Karpas-422 (cell line): ENCODE measurements at regions not wholly inside any gene's neighbourhood (a gene's known extent, or its start where the extent isn't known, plus 50 kb on each side); places are given as distances from the start of the nearest gene placed in this dataset.

Source experiments
- DNase-seq: peaks from one replicate; pipeline ENCODE4 v3.0.0-alpha.2; 2015
- H2AFZ ChIP-seq: fragments of 200-600 bp; sonication (generic); 2 replicates; pipeline ENCODE4 v1.6.1; 2014; ENCODE audit warnings: antibody characterized with exemption, low read length, mixed read lengths
- H3K27ac ChIP-seq: fragments of 200-600 bp; sonication (generic); 2 replicates; pipeline ENCODE4 v1.5.1; 2014; ENCODE audit warnings: mild to moderate bottlenecking, low read length, moderate library complexity
- H3K27me3 ChIP-seq: fragments of 200-600 bp; sonication (generic); 2 replicates; pipeline ENCODE4 v1.6.1; 2014; ENCODE audit warnings: low read length, mixed read lengths
- H3K36me3 ChIP-seq: fragments of 200-600 bp; sonication (generic); 2 replicates; pipeline ENCODE4 v1.6.1; 2014; ENCODE audit warnings: low read length, mixed read lengths; ENCODE audit not compliant: insufficient read depth
- H3K4me1 ChIP-seq: fragments of 200-600 bp; sonication (generic); 2 replicates; pipeline ENCODE4 v1.6.1; 2014; ENCODE audit warnings: mild to moderate bottlenecking, low read length, mixed read lengths
- H3K4me2 ChIP-seq: fragments of 200-600 bp; sonication (generic); 2 replicates; pipeline ENCODE4 v1.6.1; 2014; ENCODE audit warnings: low read length, low read depth, mild to moderate bottlenecking; ENCODE audit not compliant: poor library complexity, severe bottlenecking
- H3K4me3 ChIP-seq: fragments of 200-600 bp; sonication (generic); 2 replicates; pipeline ENCODE4 v1.5.1; 2014; ENCODE audit warnings: mild to moderate bottlenecking, antibody characterized with exemption, low read length, mixed read lengths
- H3K79me2 ChIP-seq: fragments of 200-600 bp; sonication (generic); 2 replicates; pipeline ENCODE4 v1.6.1; 2014; ENCODE audit warnings: mild to moderate bottlenecking, low read length, mixed read lengths
- H3K9ac ChIP-seq: fragments of 200-600 bp; sonication (generic); 2 replicates; pipeline ENCODE4 v1.6.0; 2014; ENCODE audit warnings: low read length
- H3K9me2 ChIP-seq: fragments of 200-600 bp; sonication (generic), shearing (Covaris generic); replicated peaks from 2 replicates; pipeline ENCODE4 v1.6.0; 2014; ENCODE audit warnings: mild to moderate bottlenecking, low read length, moderate library complexity; ENCODE audit not compliant: insufficient read depth
- H3K9me3 ChIP-seq: fragments of 300-700, 200-600 bp; sonication (generic); 2 replicates; pipeline ENCODE4 v1.6.1; 2014; ENCODE audit warnings: low read length, mixed read lengths
- H4K20me1 ChIP-seq: fragments of 200-600 bp; sonication (generic); 2 replicates; pipeline ENCODE4 v1.6.1; 2014; ENCODE audit warnings: mild to moderate bottlenecking, antibody characterized with exemption, low read length, low read depth; ENCODE audit not compliant: insufficient read depth

DNA sequence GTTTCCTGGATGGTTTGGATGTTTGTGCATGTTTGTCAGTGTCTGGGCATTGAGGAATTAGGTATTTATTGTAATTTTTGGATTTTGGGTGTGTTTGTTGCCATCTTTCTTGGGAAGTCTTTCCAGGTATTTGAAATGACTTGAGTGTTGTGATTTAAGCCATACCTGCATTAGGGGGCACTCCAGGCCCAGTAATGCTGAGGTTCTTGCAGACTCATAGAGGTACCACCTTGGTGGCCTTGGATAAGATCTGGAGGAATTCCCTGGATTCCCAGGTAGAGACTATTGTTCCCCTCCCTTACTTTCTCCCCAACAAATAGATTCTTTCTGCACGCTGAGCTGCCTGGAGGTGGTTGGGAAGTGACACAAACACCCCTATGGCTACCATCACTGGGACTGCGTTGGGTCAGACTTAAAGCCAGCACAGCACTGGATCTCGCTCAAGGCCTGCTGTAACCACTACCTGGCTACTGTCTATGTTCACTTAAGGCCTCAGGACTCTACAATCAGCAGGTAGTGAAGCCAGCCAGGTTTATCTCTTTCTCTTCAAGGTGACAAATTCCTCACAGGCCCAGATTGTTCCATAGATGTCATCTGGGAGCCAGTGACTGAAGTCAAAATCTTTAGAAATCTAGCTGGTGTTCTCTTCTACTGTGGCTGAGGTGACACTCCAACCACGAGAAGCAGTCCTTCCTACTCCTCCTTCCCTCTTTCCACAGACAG is 643.6 kb downstream of the PDHA2 start:
- no peak overlapping the region for H3K4me3 ChIP-seq
- H3K9me3 ChIP-seq, result peaks cover 18% of the 10 kb centered on the region
- H3K79me2 ChIP-seq, result no peaks in the 10 kb centered on the region
- no peak overlapping the region for H3K4me2 ChIP-seq
- H4K20me1 ChIP-seq, result no peaks in the 10 kb centered on the region
- no peak overlapping the region for H3K27ac ChIP-seq
- H3K27me3 ChIP-seq, result no peaks in the 10 kb centered on the region
- no peaks in the 10 kb centered on the region for H3K4me1 ChIP-seq
- DNase-seq, result no peak
- H2AFZ ChIP-seq, result no peak overlapping the region
- H3K36me3 ChIP-seq, result no peaks in the 10 kb centered on the region
- H3K9me2 ChIP-seq, result no peaks in the 10 kb centered on the region
- H3K9ac ChIP-seq, result no peak overlapping the region

DNA sequence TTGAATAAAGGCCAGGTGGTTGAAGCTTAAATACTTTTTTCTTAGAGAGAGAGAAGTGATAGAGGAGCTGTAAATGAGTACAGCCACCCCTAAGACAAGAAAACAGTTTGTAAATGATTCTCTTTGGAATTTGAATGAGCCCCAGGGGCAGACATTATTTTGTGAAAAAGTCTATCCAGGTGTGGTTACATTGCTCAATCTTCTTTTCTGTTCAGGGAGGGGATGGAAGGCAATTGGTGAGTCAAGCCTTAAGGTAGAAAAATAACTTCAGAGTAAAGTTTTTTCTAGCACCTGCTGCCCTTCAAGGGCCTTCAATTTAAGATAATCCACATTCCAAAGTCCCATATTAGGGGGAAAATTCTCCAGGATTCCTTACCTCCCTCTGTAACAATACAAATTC is 646.7 kb downstream of the PDHA2 start:
- DNase-seq, result no peak
- Histone ChIP-seq H3K4me2 (no peak overlapping the region), H2AFZ (no peak overlapping the region), H3K9ac (no peak overlapping the region), H3K4me1 (no peaks in the 10 kb centered on the region), H3K9me3 (peaks cover 19% of the 10 kb centered on the region), H3K9me2 (no peaks in the 10 kb centered on the region), H3K36me3 (no peaks in the 10 kb centered on the region), H3K4me3 (no peak overlapping the region), H4K20me1 (no peaks in the 10 kb centered on the region), H3K27me3 (no peaks in the 10 kb centered on the region), H3K79me2 (no peaks in the 10 kb centered on the region), H3K27ac (no peak overlapping the region)

DNA sequence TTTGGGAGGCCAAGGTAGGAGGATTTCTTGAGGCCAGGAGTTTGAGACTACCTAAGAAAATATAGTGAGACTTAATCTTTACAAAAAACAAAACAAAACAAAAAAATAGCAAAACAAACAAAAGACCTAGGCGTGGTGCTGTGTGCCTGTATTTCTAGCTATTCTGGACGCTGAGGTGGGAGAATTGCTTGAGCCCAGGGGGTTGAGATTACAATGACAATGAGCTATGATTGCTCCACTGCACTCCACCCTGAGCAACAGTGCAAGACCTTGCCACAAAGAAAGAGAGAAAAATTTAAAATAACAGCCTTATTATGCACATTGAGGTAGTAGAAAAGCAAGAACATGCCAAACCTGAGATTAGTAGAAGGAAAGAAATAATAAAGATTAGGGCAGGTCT is 657.7 kb downstream of the PDHA2 start:
- no peak overlapping the region for H3K27ac ChIP-seq

DNA sequence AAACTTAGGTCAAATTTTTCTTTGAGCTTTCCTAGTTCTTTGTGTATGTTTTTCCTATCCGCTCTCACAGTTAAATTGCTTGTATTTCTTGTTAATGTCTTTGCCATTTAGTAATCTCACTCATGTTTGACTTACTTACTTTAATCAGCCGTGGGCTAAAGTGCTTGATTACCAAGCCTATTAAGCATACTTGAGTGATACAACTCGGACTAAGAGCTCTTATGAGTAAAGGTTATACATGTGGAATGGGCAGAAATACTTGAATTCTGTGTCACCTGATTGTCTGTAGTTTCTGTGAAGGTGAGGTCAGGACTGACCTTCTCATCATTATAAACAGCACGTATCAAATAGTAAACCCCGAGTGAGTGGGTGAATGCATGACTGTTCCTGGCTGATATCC is 664.5 kb downstream of the PDHA2 start:
- H3K9me2 ChIP-seq, result no peaks in the 10 kb centered on the region
- no peaks in the 10 kb centered on the region for H4K20me1 ChIP-seq
- no peak overlapping the region for H3K4me3 ChIP-seq
- H3K27me3 ChIP-seq, result no peaks in the 10 kb centered on the region
- no peak overlapping the region for H2AFZ ChIP-seq
- DNase-seq, result no peak
- H3K79me2 ChIP-seq, result no peaks in the 10 kb centered on the region
- no peaks in the 10 kb centered on the region for H3K36me3 ChIP-seq
- no peak overlapping the region for H3K4me2 ChIP-seq
- no peaks in the 10 kb centered on the region for H3K4me1 ChIP-seq
- no peak overlapping the region for H3K9ac ChIP-seq
- no peak overlapping the region for H3K27ac ChIP-seq
- peaks cover 30% of the 10 kb centered on the region for H3K9me3 ChIP-seq

More for the DNA sequence above, 657.7 kb downstream of the PDHA2 start:
- no peaks in the 10 kb centered on the region for H3K9me2 ChIP-seq
- H3K4me3 ChIP-seq, result no peak overlapping the region
- no peak for DNase-seq
- H3K4me1 ChIP-seq, result no peaks in the 10 kb centered on the region
- H3K36me3 ChIP-seq, result no peaks in the 10 kb centered on the region
- no peaks in the 10 kb centered on the region for H3K79me2 ChIP-seq
- no peaks in the 10 kb centered on the region for H3K27me3 ChIP-seq
- H3K9me3 ChIP-seq, result peaks cover 17% of the 10 kb centered on the region
- H4K20me1 ChIP-seq, result no peaks in the 10 kb centered on the region
- H3K9ac ChIP-seq, result no peak overlapping the region
- H2AFZ ChIP-seq, result no peak overlapping the region
- H3K4me2 ChIP-seq, result no peak overlapping the region

DNA sequence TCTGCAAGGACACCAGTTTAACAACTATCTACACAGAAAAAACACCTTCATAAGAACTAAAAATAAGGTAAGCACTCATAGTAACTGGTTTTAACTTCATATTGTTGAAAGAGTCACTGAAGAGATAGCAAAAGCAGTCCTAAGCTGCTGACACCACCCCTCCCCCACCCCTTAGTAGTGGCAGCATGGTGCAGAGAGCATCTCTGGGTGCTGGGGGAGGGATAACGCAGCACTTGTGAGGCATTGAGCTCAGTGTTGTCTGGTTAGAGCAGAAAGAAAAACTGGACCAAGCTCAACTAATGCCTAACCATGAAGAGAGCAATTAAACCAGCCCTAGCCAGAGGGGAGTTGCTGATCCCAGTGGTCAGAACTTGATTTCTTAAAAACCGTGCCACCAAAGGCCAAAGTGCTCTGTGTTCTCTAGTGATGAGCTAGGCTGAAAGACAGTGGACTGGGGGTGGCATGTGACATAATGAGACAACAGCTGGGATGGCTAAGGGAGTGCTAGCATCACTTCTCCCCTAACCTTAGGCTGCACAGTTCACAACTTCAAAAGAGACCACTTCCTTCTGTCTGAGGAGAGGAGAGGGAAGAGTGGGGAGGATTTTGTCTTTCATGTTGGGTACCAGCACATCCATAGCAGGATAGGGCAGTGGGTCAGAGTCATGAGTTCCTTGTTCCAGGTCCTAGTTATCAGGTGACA is 669.3 kb downstream of the PDHA2 start:
- Histone ChIP-seq H3K36me3 (no peaks in the 10 kb centered on the region), H3K9me3 (peaks cover 26% of the 10 kb centered on the region), H3K4me3 (no peak overlapping the region), H3K27ac (no peak overlapping the region), H2AFZ (no peak overlapping the region), H3K79me2 (no peaks in the 10 kb centered on the region), H3K4me1 (no peaks in the 10 kb centered on the region), H3K4me2 (no peak overlapping the region), H3K9ac (no peak overlapping the region), H4K20me1 (no peaks in the 10 kb centered on the region), H3K9me2 (no peaks in the 10 kb centered on the region), H3K27me3 (no peaks in the 10 kb centered on the region)
- DNase-seq, result no peak

DNA sequence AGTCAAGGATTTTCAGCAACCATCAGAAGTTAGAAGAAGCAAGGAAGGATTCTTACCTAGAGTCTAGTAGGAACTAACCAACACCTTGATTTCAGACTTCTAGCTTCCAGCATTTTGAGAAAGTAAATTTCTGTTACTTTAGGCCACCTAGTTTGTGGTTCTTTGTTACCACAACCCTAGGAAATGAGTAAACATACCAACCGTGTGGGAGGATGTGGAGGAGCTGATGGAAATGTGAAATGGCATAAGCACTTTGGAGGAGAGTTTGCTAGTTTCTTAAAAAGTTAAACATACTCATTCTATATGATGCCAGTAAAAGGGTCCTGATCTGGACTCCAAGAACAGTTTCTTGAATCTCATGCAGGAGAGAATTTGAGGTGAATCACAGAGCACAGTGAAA is 679.4 kb downstream of the PDHA2 start:
- H3K4me2 ChIP-seq, result no peak overlapping the region
- no peak overlapping the region for H2AFZ ChIP-seq
- peaks cover 14% of the 10 kb centered on the region for H3K9me3 ChIP-seq
- DNase-seq, result no peak
- H3K79me2 ChIP-seq, result no peaks in the 10 kb centered on the region
- no peaks in the 10 kb centered on the region for H4K20me1 ChIP-seq
- no peak overlapping the region for H3K9ac ChIP-seq
- H3K4me3 ChIP-seq, result no peak overlapping the region
- H3K36me3 ChIP-seq, result no peaks in the 10 kb centered on the region
- no peaks in the 10 kb centered on the region for H3K4me1 ChIP-seq
- H3K27me3 ChIP-seq, result no peaks in the 10 kb centered on the region
- no peaks in the 10 kb centered on the region for H3K9me2 ChIP-seq
- no peak overlapping the region for H3K27ac ChIP-seq

DNA sequence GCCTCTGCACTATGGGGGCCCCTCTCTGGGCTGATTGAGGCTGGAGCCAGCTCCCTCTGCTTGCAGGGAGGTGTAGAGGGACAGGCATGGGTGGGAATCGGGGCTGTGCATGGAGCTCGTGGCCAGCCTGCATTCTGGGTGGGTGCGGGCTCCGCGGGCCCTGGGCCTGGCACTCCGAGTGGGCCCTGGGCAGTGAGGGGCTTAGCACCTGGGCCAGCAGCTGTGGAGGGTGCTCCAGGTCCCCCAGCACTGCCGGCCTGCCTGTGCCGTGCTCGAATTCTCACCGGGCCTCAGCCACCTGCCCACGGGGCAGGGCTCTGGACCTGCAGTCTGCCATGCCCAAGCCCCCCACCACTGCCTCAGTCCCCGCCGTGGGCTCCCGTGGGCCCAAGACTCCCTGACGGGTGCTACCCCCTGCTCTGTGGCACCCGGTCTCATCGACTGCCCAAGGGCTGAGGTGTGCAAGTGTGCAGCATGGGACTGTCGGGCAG is 681.2 kb downstream of the PDHA2 start:
- Histone ChIP-seq H3K4me3 (no peak overlapping the region), H3K4me1 (no peaks in the 10 kb centered on the region)

DNA sequence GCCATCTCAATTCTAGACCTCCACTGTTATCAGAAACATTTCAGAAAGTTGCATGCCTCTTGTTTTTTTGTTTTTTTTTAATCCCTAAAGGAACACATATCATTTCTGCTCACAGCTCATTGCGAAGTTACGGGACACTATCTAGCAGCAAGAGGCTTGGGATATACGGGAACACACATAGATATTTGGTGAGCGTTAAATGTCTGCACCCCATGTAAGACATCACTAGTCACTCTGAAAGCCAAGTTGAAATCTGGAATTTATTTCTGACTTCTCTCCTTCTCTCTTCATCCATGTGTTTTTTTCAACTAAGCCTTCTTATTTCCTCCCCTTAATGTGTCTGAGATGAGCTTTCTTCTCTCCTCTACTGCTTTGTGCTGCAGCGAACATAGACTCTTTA is 683.7 kb downstream of the PDHA2 start:
- H3K9me3 ChIP-seq, result peaks cover 12% of the 10 kb centered on the region
- H3K4me1 ChIP-seq, result no peaks in the 10 kb centered on the region
- no peak overlapping the region for H3K4me2 ChIP-seq
- no peaks in the 10 kb centered on the region for H3K79me2 ChIP-seq
- no peaks in the 10 kb centered on the region for H4K20me1 ChIP-seq
- H3K9ac ChIP-seq, result no peak overlapping the region
- H2AFZ ChIP-seq, result no peak overlapping the region
- H3K36me3 ChIP-seq, result no peaks in the 10 kb centered on the region
- DNase-seq, result no peak
- no peak overlapping the region for H3K4me3 ChIP-seq
- no peak overlapping the region for H3K27ac ChIP-seq
- H3K27me3 ChIP-seq, result no peaks in the 10 kb centered on the region
- no peaks in the 10 kb centered on the region for H3K9me2 ChIP-seq

More for the DNA sequence above, 681.2 kb downstream of the PDHA2 start:
- no peak for DNase-seq
- Histone ChIP-seq H3K27me3 (no peaks in the 10 kb centered on the region), H3K4me2 (no peak overlapping the region), H3K9me2 (no peaks in the 10 kb centered on the region), H3K9ac (no peak overlapping the region), H3K9me3 (peaks cover 10% of the 10 kb centered on the region), H3K79me2 (no peaks in the 10 kb centered on the region), H3K36me3 (no peaks in the 10 kb centered on the region), H3K27ac (no peak overlapping the region), H4K20me1 (no peaks in the 10 kb centered on the region), H2AFZ (no peak overlapping the region)
